Thoracic aorta (tissue), 2 donors: ENCODE measurements at regions not wholly inside any gene's neighbourhood (a gene's known extent, or its start where the extent isn't known, plus 50 kb on each side); places are given as distances from the start of the nearest gene placed in this dataset.
A peak's percentile ranks its signal among the peaks of the same experiment; 100 is the strongest.

Experiments
- ATAC-seq: fragments of 150-250 bp; one replicate; pipeline ENCODE4 v1.8.0; 2017; ENCODE audit warnings: low read depth; ENCODE audit not compliant: insufficient number of reproducible peaks, low FRiP score
- DNase-seq: peaks from one replicate; pipeline ENCODE4 v3.0.0-alpha.2; 2020; ENCODE audit warnings: low spot score
- H3K27ac ChIP-seq, 2 donors: fragments of 200-600 bp; sonication (generic); 1 replicate in 1 of 2; 2 replicates in 1 of 2; pipeline ENCODE4 v1.5.1; 2016; ENCODE audit warnings: mild to moderate bottlenecking in 2 of 2, moderate library complexity in 2 of 2
- H3K27me3 ChIP-seq: fragments of 200-600 bp; sonication (generic); replicated peaks from 2 replicates; pipeline ENCODE4 v1.6.0; 2016; ENCODE audit warnings: mild to moderate bottlenecking; ENCODE audit not compliant: insufficient read depth
- H3K36me3 ChIP-seq: fragments of 200-600 bp; sonication (generic); one replicate; pipeline ENCODE4 v1.5.1; 2016
- H3K4me1 ChIP-seq, 2 donors: fragments of 200-600 bp; sonication (generic); 1 replicate in 1 of 2; 2 replicates in 1 of 2; pipeline versions ENCODE4 v1.5.1 to v1.6.0; 2016; ENCODE audit warnings: low read depth in 2 of 2, mild to moderate bottlenecking in 1 of 2; ENCODE audit not compliant: control insufficient read depth in 1 of 2
- H3K4me3 ChIP-seq: fragments of 200-600 bp; sonication (generic); 2 replicates; pipeline ENCODE4 v1.5.1; 2016; ENCODE audit warnings: mild to moderate bottlenecking
- H3K9me3 ChIP-seq: fragments of 200-600 bp; sonication (generic); 2 replicates; pipeline ENCODE4 v1.5.1; 2016
- TF ChIP-seq, protein P1 (sequence below): fragments of 200-600 bp; sonication (generic); IDR thresholded peaks from one replicate; pipeline ENCODE4 v1.5.1; 2019; ENCODE audit warnings: antibody characterized with exemption

DNA sequence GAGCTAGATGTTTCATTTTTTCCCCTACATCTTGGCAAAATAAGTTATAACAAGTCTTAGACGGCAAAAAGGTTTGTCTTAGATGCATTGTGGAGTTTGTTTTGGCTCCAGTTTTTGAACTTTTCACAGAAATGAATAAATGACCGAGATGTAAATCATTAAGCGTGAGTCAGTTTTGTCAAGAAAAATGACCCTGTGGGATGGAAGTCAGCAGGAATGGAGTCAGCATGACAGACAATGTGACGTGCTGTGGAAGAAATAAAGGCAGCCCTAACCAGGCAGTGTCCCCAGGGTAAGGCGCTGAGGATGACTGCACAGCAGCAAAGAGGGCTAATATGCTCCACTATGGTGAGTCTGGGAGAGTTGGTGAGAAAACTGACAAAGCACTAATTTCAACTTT, 163.2 kb downstream of the NOC3L start:
- TF ChIP-seq, protein P1, sequence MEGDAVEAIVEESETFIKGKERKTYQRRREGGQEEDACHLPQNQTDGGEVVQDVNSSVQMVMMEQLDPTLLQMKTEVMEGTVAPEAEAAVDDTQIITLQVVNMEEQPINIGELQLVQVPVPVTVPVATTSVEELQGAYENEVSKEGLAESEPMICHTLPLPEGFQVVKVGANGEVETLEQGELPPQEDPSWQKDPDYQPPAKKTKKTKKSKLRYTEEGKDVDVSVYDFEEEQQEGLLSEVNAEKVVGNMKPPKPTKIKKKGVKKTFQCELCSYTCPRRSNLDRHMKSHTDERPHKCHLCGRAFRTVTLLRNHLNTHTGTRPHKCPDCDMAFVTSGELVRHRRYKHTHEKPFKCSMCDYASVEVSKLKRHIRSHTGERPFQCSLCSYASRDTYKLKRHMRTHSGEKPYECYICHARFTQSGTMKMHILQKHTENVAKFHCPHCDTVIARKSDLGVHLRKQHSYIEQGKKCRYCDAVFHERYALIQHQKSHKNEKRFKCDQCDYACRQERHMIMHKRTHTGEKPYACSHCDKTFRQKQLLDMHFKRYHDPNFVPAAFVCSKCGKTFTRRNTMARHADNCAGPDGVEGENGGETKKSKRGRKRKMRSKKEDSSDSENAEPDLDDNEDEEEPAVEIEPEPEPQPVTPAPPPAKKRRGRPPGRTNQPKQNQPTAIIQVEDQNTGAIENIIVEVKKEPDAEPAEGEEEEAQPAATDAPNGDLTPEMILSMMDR: no peak
- Histone ChIP-seq H3K36me3 (no peaks in the 10 kb centered on the region), H3K27me3 (no peaks in the 10 kb centered on the region), H3K4me3 (no peak overlapping the region), H3K27ac (peak overlapping the region in 1 of 2 donors; percentile 33), H3K4me1 (peaks cover 7 to 14% of the 10 kb centered on the region in 2 donors), H3K9me3 (no peaks in the 10 kb centered on the region)
- DNase-seq (no peak), ATAC-seq (peak; percentile 33)

DNA sequence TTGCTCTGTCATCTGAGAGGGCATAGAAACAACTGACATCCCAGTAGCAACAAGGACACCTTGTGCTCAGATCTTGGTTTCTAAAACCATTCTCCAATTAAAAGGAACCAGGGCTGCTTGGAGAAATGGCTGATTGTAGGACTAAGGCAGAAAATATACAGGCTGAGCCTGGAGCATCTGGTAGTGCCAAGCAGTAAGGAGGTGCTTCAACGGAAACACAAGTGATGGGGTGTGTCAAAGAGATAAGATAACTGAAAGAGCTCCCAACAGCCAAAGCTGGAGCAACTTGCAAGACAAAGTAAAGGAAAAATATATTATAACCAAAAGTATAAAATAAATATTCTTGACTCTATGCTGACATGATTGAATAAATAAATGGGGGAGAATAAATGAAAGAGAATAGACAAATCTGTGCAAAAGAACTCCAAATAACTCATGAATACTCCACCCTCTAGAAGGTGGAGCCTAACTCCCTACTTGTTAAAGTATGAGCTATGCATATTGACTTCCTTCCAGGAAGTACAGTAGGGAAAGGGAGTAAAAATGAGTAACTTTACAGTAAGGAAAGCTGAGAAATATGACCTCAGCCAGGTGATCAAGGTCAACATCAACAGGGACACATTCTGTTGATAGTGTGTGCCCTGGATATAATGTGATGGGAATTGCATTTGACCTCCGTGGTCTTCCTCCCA, 162.4 kb downstream of the NOC3L start:
- Histone ChIP-seq H3K4me3 (no peak overlapping the region), H3K27me3 (no peaks in the 10 kb centered on the region), H3K27ac (peak overlapping the region in 1 of 2 donors; percentile 33), H3K4me1 (peaks cover 11 to 14% of the 10 kb centered on the region in 2 donors), H3K9me3 (no peaks in the 10 kb centered on the region), H3K36me3 (no peaks in the 10 kb centered on the region)
- ATAC-seq (no peak), DNase-seq (no peak)
- TF ChIP-seq, protein P1: no peak

DNA sequence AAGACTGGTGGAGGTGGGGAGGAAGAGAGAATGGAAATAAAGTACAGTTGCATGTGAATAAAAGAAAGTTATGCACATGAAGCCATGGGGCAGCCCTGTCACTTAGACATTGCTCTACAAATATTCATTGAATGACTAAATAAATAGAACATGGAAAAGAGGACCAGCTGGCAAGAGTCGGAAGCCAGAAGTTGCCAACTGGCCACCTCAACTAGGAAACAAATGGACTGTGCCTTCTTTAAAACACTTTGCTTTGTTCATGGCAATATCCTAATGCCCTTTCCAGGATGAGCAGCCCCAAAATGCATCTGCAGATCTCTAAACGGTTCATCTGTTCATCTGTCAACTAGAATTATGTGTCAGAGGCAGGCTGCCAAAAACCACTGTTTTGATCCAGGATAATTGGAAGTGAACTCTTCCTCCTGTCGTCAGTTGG, 157.3 kb downstream of the NOC3L start:
- H3K27me3 ChIP-seq: no peaks in the 10 kb centered on the region
- no peaks in the 10 kb centered on the region for H3K36me3 ChIP-seq
- peak overlapping the region in 1 of 2 donors; percentile 6 for H3K27ac ChIP-seq
- DNase-seq (no peak), ATAC-seq (no peak)
- H3K9me3 ChIP-seq: no peaks in the 10 kb centered on the region
- H3K4me3 ChIP-seq: no peak overlapping the region
- peaks cover 10 to 40% of the 10 kb centered on the region in 2 donors for H3K4me1 ChIP-seq
- TF ChIP-seq, protein P1: no peak

DNA sequence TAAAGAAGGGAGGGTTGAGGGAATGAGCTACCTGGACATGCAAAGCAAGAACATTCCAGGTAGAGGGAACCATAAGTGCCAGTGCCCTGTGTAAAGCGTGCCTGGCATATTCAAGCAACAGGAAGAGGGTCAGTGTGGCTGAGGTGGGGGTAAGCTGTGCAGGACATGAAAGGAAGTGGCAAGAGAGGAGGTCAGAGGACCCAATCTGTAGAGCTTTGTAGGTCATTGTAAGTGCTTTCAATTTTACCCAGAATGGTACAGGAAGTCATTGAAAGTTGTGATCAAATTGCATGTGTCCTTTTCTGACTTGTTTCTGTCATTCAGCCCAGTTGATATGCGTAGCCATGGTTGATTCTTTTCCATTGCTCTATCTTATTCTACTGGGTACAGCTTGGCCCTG, 156.6 kb downstream of the NOC3L start:
- H3K27me3 ChIP-seq: no peaks in the 10 kb centered on the region
- ATAC-seq (no peak), DNase-seq (no peak)
- peak overlapping the region in 1 of 2 donors; percentile 6 for H3K27ac ChIP-seq
- no peak overlapping the region for H3K4me3 ChIP-seq
- H3K9me3 ChIP-seq: no peaks in the 10 kb centered on the region
- peaks cover 10 to 48% of the 10 kb centered on the region in 2 donors for H3K4me1 ChIP-seq
- no peaks in the 10 kb centered on the region for H3K36me3 ChIP-seq
- TF ChIP-seq, protein P1: no peak

DNA sequence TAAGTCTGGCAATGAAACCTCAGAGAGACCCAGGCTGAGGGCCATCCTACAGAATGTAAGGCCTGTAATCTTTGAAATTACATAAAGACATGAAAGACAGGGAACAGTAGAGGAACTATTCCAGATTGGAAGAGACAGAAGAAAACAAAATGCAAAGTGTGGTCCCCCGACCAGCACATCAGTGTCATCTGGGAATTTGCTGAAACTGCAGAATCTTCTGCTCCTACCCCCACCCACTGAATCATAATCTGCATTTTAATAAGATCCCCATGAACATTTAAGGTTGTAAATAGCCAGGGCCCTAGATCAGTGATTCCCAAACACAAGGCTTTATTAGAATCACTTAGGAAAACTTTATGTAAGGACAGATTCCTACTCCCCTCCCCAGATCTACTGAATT, 154.4 kb downstream of the NOC3L start:
- H3K27ac ChIP-seq: peak overlapping the region in 1 of 2 donors; percentile 46
- no peaks in the 10 kb centered on the region for H3K9me3 ChIP-seq
- H3K4me3 ChIP-seq: no peak overlapping the region
- no peaks in the 10 kb centered on the region for H3K27me3 ChIP-seq
- H3K36me3 ChIP-seq: no peaks in the 10 kb centered on the region
- DNase-seq: no peak
- H3K4me1 ChIP-seq: peaks cover 10 to 59% of the 10 kb centered on the region in 2 donors
- TF ChIP-seq, protein P1: no peak
- no peak for ATAC-seq
